ENCODE measurements at regions not wholly inside any gene's neighbourhood (a gene's known extent, or its start where the extent isn't known, plus 50 kb on each side); places are given as distances from the start of the nearest gene placed in this dataset.

DNA sequence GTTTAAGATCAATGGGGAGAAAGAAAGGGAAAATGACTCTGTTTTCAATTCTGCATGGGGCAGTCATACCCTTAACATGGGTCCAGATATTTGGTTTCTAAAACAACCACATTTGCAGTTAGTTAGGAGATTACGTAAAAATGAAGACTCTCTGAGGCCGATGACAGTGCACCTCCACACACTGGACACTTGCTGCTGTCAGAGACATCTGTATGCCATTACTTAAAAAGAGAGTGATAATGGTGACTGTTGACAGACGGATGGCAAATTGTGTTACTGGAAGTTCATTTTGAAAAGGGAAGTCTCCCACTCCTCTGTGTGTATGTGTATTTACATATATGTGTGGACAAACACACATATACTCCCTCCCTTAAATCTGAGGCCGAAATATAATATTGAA is 304.5 kb upstream of the SEMA6D start:
- H3K9me3 Mint-ChIP-seq (ENCODE audit: insufficient read depth) = no peaks in the 10 kb centered on the region
- CTCF ChIA-PET = no interaction called here
- Histone ChIP-seq H3K36me3 (replicated peaks in 1 of 2; ENCODE audit: control extremely low read depth in 1 of 2, control insufficient read depth in 1 of 2, extremely low read depth in 1 of 2, insufficient read depth in 2 of 2, low read length in 1 of 2) (no peaks in the 10 kb centered on the region), H3K27me3 (replicated peaks in 1 of 4; ENCODE audit: control extremely low read depth in 1 of 4, control insufficient read depth in 3 of 4, insufficient read depth in 4 of 4, low read length in 3 of 4) (no peaks in the 10 kb centered on the region), H3K9me3 (ENCODE audit: control extremely low read depth in 1 of 3, control insufficient read depth in 2 of 3, insufficient read depth in 1 of 3, low read length in 2 of 3) (peaks cover 0 to under 1% (median 0%) of the 10 kb centered on the region in 3 donors), H3K27ac (ENCODE audit: low read length in 2 of 2) (no peak overlapping the region), H3K79me2 (ENCODE audit: control insufficient read depth, insufficient read depth, low read length) (no peaks in the 10 kb centered on the region), H2AFZ (ENCODE audit: insufficient read depth, low read depth, low read length, poor library complexity, severe bottlenecking) (no peak overlapping the region), H4K20me1 (ENCODE audit: control insufficient read depth, insufficient read depth, low read length, poor library complexity, severe bottlenecking) (no peaks in the 10 kb centered on the region), H3K4me1 (ENCODE audit: control insufficient read depth in 2 of 2, insufficient read depth in 2 of 2, low read length in 2 of 2) (no peaks in the 10 kb centered on the region), H3K9ac (ENCODE audit: low read length) (no peak overlapping the region), H3K4me2 (replicated peaks; ENCODE audit: low read depth, low read length, poor library complexity, severe bottlenecking) (no peak overlapping the region), H3K4me3 (ENCODE audit: control extremely low read depth in 1 of 5, extremely low read depth in 1 of 5, insufficient read depth in 1 of 5, low read depth in 2 of 5, low read length in 4 of 5) (no peak overlapping the region)
- DNase-seq (no peak), ATAC-seq (ENCODE audit: low read depth) (no peak)
- intact Hi-C loops (cut with micrococcal nuclease) = no loop called here
- no peaks in the 10 kb centered on the region for H3K4me1 Mint-ChIP-seq
- no CpG with 5 or more reads among the region's 4 CpGs for WGBS (ENCODE audit: insufficient coverage)
- H3K27ac Mint-ChIP-seq = no peak overlapping the region
- H3K4me3 Mint-ChIP-seq = no peak overlapping the region
- no peaks in the 10 kb centered on the region for H3K27me3 Mint-ChIP-seq
- no peak for TF ChIP-seq CTCF (IDR thresholded peaks at IDR 0.05)
- POLR2A ChIA-PET = no interaction called here

GRCh38 chr15:47414207-47414606 is 303.1 kb upstream of the SEMA6D start:
- H3K27me3 Mint-ChIP-seq = no peaks in the 10 kb centered on the region
- Histone ChIP-seq H3K27me3 (replicated peaks in 1 of 4; ENCODE audit: control extremely low read depth in 1 of 4, control insufficient read depth in 3 of 4, insufficient read depth in 4 of 4, low read length in 3 of 4) (no peaks in the 10 kb centered on the region), H3K27ac (ENCODE audit: low read length in 2 of 2) (no peak overlapping the region), H3K36me3 (replicated peaks in 1 of 2; ENCODE audit: control extremely low read depth in 1 of 2, control insufficient read depth in 1 of 2, extremely low read depth in 1 of 2, insufficient read depth in 2 of 2, low read length in 1 of 2) (no peaks in the 10 kb centered on the region), H3K4me2 (replicated peaks; ENCODE audit: low read depth, low read length, poor library complexity, severe bottlenecking) (no peak overlapping the region), H2AFZ (ENCODE audit: insufficient read depth, low read depth, low read length, poor library complexity, severe bottlenecking) (no peak overlapping the region), H4K20me1 (ENCODE audit: control insufficient read depth, insufficient read depth, low read length, poor library complexity, severe bottlenecking) (no peaks in the 10 kb centered on the region), H3K79me2 (ENCODE audit: control insufficient read depth, insufficient read depth, low read length) (no peaks in the 10 kb centered on the region), H3K4me3 (ENCODE audit: control extremely low read depth in 1 of 5, extremely low read depth in 1 of 5, insufficient read depth in 1 of 5, low read depth in 2 of 5, low read length in 4 of 5) (no peak overlapping the region), H3K9ac (ENCODE audit: low read length) (no peak overlapping the region), H3K9me3 (ENCODE audit: control extremely low read depth in 1 of 3, control insufficient read depth in 2 of 3, insufficient read depth in 1 of 3, low read length in 2 of 3) (no peaks in the 10 kb centered on the region), H3K4me1 (ENCODE audit: control insufficient read depth in 2 of 2, insufficient read depth in 2 of 2, low read length in 2 of 2) (no peaks in the 10 kb centered on the region)
- no peaks in the 10 kb centered on the region for H3K4me1 Mint-ChIP-seq
- no peaks in the 10 kb centered on the region for H3K9me3 Mint-ChIP-seq (ENCODE audit: insufficient read depth)
- intact Hi-C loops (cut with micrococcal nuclease) = no loop called here
- ChIA-PET CTCF (no interaction called here), POLR2A (no interaction called here)
- H3K27ac Mint-ChIP-seq = no peak overlapping the region
- DNase-seq (no peak), ATAC-seq (ENCODE audit: low read depth) (no peak)
- no peak for TF ChIP-seq CTCF (IDR thresholded peaks at IDR 0.05)
- no peak for TF ChIP-seq EZH2 (IDR thresholded peaks at IDR 0.05; ENCODE audit: borderline replicate concordance, insufficient read depth, low read depth, low read length, poor library complexity, severe bottlenecking)
- no CpG with 5 or more reads among the region's 2 CpGs for WGBS (ENCODE audit: insufficient coverage)
- H3K4me3 Mint-ChIP-seq = no peak overlapping the region

Data from B cell (primary cell).